Activated B cell treated with CpG ODN at 0.5 μM for 24 hours (primary cell): ENCODE measurements at regions not wholly inside any gene's neighbourhood (a gene's known extent, or its start where the extent isn't known, plus 50 kb on each side); places are given as distances from the start of the nearest gene placed in this dataset.

Experiments used
- ATAC-seq: fragments of 200-7000 bp; cut with Tn5 transposase; one replicate; pipeline ENCODE4 v1.10.0; 2021; ENCODE audit warnings: low read depth, mild to moderate bottlenecking, moderate library complexity
- CTCF ChIA-PET: fragments of 350-600 bp; sonication (Branson Sonifier 250); formaldehyde crosslinking; loops from one replicate; lab custom pipeline; 2021; ENCODE audit warnings: antibody characterized with exemption; lab: Charles Lee
- POLR2A ChIA-PET: fragments of 350-600 bp; sonication (Branson Sonifier 250); formaldehyde crosslinking; loops from one replicate; lab custom pipeline; 2021; ENCODE audit warnings: antibody characterized with exemption; lab: Charles Lee
- DNase-seq: peaks from one replicate; pipeline ENCODE4 v3.0.0; 2022
- H3K27ac Mint-ChIP-seq: one replicate; pipeline ENCODE4 v1.8.0; 2020; ENCODE audit warnings: mixed read lengths
- H3K27me3 Mint-ChIP-seq: one replicate; pipeline ENCODE4 v1.8.0; 2021; ENCODE audit warnings: mixed read lengths
- H3K36me3 Mint-ChIP-seq: one replicate; pipeline ENCODE4 v1.8.0; 2021; ENCODE audit warnings: low read depth, mixed read lengths
- H3K4me1 Mint-ChIP-seq: one replicate; pipeline ENCODE4 v1.8.0; 2021; ENCODE audit warnings: mixed read lengths
- H3K4me3 Mint-ChIP-seq: one replicate; pipeline ENCODE4 v1.8.0; 2020; ENCODE audit warnings: mild to moderate bottlenecking, mixed read lengths
- H3K9me3 Mint-ChIP-seq: one replicate; pipeline ENCODE4 v1.8.0; 2020; ENCODE audit warnings: mixed read lengths
- intact Hi-C: fragments of 100-400 bp; cut with micrococcal nuclease; formaldehyde crosslinking; loops from one replicate; pipeline ENCODE4 v1.15.1; 2024
- TF ChIP-seq, protein P1 (sequence below): fragments of 200-600 bp; IDR thresholded peaks from one replicate; pipeline ENCODE4 v1.8.0; 2022; ENCODE audit warnings: antibody characterized with exemption, mild to moderate bottlenecking

DNA sequence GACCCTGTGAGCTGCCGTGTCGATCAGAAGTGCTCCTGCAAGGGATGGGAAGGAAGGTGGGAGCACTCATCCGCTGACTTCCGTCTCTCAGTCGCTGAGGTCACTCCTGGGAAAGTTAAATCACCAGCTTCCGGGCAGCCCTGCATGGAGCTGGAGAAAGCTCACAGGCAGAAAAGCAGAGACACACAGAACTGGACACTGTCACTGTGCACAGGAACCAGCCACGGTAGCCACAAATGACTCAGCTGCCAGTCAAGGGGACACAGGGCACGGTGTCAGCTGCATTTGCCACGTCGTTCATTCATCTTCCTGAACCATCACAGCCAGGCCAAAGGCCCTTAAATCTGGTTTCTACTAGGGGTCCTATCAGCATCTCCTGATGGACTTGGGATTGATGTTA, 226.4 kb upstream of the PSMD7 start:
- H3K27me3 Mint-ChIP-seq: no peaks in the 10 kb centered on the region
- ChIA-PET POLR2A (no interaction called here), CTCF (no interaction called here)
- no peak overlapping the region for H3K4me3 Mint-ChIP-seq
- TF ChIP-seq, protein P1, sequence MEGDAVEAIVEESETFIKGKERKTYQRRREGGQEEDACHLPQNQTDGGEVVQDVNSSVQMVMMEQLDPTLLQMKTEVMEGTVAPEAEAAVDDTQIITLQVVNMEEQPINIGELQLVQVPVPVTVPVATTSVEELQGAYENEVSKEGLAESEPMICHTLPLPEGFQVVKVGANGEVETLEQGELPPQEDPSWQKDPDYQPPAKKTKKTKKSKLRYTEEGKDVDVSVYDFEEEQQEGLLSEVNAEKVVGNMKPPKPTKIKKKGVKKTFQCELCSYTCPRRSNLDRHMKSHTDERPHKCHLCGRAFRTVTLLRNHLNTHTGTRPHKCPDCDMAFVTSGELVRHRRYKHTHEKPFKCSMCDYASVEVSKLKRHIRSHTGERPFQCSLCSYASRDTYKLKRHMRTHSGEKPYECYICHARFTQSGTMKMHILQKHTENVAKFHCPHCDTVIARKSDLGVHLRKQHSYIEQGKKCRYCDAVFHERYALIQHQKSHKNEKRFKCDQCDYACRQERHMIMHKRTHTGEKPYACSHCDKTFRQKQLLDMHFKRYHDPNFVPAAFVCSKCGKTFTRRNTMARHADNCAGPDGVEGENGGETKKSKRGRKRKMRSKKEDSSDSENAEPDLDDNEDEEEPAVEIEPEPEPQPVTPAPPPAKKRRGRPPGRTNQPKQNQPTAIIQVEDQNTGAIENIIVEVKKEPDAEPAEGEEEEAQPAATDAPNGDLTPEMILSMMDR: no peak
- no peaks in the 10 kb centered on the region for H3K36me3 Mint-ChIP-seq
- H3K27ac Mint-ChIP-seq: no peak overlapping the region
- DNase-seq: no peak
- intact Hi-C loops: no loop called here
- no peak for ATAC-seq
- no peaks in the 10 kb centered on the region for H3K4me1 Mint-ChIP-seq
- peaks cover 2% of the 10 kb centered on the region for H3K9me3 Mint-ChIP-seq

- Mint-ChIP-seq H3K27me3 (no peaks in the 10 kb centered on the region), H3K27ac (no peak overlapping the region), H3K4me3 (no peak overlapping the region), H3K4me1 (no peaks in the 10 kb centered on the region), H3K36me3 (no peaks in the 10 kb centered on the region), H3K9me3 (peaks cover 3% of the 10 kb centered on the region)
- TF ChIP-seq, protein P1: no peak
- DNase-seq (no peak), ATAC-seq (no peak)
- intact Hi-C loops: no loop called here
- CTCF ChIA-PET: no interaction called here
- POLR2A ChIA-PET: no interaction called here
These were observed 232.4 kb upstream of the PSMD7 start for GRCh38 chr16:74064120-74064735.

DNA sequence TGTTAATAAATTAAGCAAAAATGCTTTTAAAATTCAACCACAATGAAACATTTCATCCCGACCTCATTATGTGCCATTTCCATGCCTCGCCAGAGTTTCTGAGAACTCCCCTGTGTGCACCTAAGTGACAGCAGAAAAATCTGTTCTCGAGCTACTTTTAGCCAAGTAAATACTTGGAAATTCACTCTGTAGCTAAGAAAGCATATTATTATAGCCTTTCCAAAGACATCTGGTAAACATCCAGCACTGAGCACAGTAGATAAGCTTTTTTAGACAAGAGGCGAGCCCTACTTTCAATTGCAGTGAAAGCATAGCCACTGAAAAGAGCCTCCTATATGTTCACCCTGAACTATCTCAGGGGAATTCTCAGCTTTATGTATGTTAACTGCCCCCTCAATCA, 242.8 kb upstream of the PSMD7 start:
- no peak for DNase-seq
- intact Hi-C loops: no loop called here
- ChIA-PET POLR2A (no interaction called here), CTCF (no interaction called here)
- H3K9me3 Mint-ChIP-seq: peaks cover 12% of the 10 kb centered on the region
- TF ChIP-seq, protein P1: no peak
- ATAC-seq: no peak
- no peak overlapping the region for H3K27ac Mint-ChIP-seq
- no peaks in the 10 kb centered on the region for H3K4me1 Mint-ChIP-seq
- no peak overlapping the region for H3K4me3 Mint-ChIP-seq
- H3K36me3 Mint-ChIP-seq: no peaks in the 10 kb centered on the region
- no peaks in the 10 kb centered on the region for H3K27me3 Mint-ChIP-seq

- DNase-seq (no peak), ATAC-seq (no peak)
- Mint-ChIP-seq H3K27me3 (no peaks in the 10 kb centered on the region), H3K36me3 (no peaks in the 10 kb centered on the region), H3K4me1 (no peaks in the 10 kb centered on the region), H3K27ac (no peak overlapping the region), H3K9me3 (peaks cover 7% of the 10 kb centered on the region), H3K4me3 (no peak overlapping the region)
- TF ChIP-seq, protein P1: no peak
- CTCF ChIA-PET: no interaction called here
- POLR2A ChIA-PET: no interaction called here
- intact Hi-C loops: no loop called here
These were observed 243.3 kb upstream of the PSMD7 start for GRCh38 chr16:74053312-74053711.

- TF ChIP-seq, protein P1: no peak
- Mint-ChIP-seq H3K9me3 (peaks cover 7% of the 10 kb centered on the region), H3K27me3 (no peaks in the 10 kb centered on the region), H3K27ac (no peak overlapping the region), H3K36me3 (no peaks in the 10 kb centered on the region), H3K4me1 (no peaks in the 10 kb centered on the region), H3K4me3 (no peak overlapping the region)
- ATAC-seq (no peak), DNase-seq (no peak)
- CTCF ChIA-PET: no interaction called here
- intact Hi-C loops: no loop called here
- POLR2A ChIA-PET: no interaction called here
These were observed 244.6 kb upstream of the PSMD7 start for GRCh38 chr16:74052016-74052415.
